WTC11 (cell line): ENCODE measurements at regions not wholly inside any gene's neighbourhood (a gene's known extent, or its start where the extent isn't known, plus 50 kb on each side); places are given as distances from the start of the nearest gene placed in this dataset.

ENCODE experiments used
- ATAC-seq: fragments of 200-7000 bp; cut with Tn5 transposase; 2 replicates; pipeline ENCODE4 v1.10.0; 2021; ENCODE audit warnings: mild to moderate bottlenecking, moderate library complexity
- CTCF ChIA-PET: fragments of 300-600 bp; sonication (Branson Sonifier 250); formaldehyde crosslinking; loops from one replicate; lab custom pipeline; 2021; ENCODE audit warnings: antibody characterized with exemption; lab: Charles Lee
- POLR2A ChIA-PET: fragments of 350-600 bp; sonication (Branson Sonifier 250); formaldehyde crosslinking; loops from one replicate; lab custom pipeline; 2021; ENCODE audit warnings: antibody characterized with exemption; lab: Charles Lee
- DNase-seq: peaks from one replicate; pipeline ENCODE4 v3.0.0; 2021; ENCODE audit warnings: low spot score
- H3K27ac Mint-ChIP-seq: 2 replicates; pipeline ENCODE4 v1.8.0; 2021; ENCODE audit warnings: mixed read lengths
- H3K27me3 Mint-ChIP-seq: 2 replicates; pipeline ENCODE4 v1.8.0; 2021; ENCODE audit warnings: low read depth, mild to moderate bottlenecking, moderate library complexity, mixed read lengths
- H3K36me3 Mint-ChIP-seq: 2 replicates; pipeline ENCODE4 v1.8.0; 2021; ENCODE audit warnings: mixed read lengths
- H3K4me1 Mint-ChIP-seq: 2 replicates; pipeline ENCODE4 v1.8.0; 2022; ENCODE audit warnings: mixed read lengths
- H3K4me3 Mint-ChIP-seq: 2 replicates; pipeline ENCODE4 v1.8.0; 2021; ENCODE audit warnings: mild to moderate bottlenecking, moderate library complexity, mixed read lengths
- H3K9me3 Mint-ChIP-seq: 2 replicates; pipeline ENCODE4 v1.8.0; 2021; ENCODE audit warnings: mixed read lengths
- ELF4 ChIP-seq: sonication (generic); formaldehyde crosslinking; IDR thresholded peaks from 2 replicates; pipeline ENCODE4 v1.8.1; 2022; ENCODE audit warnings: low read depth, mild to moderate bottlenecking, moderate library complexity, missing genetic modification reagents
- IRF2 ChIP-seq: sonication (generic); formaldehyde crosslinking; IDR thresholded peaks from 2 replicates; pipeline ENCODE4 v1.8.0; 2022; ENCODE audit warnings: low read depth, missing genetic modification reagents, borderline replicate concordance
- JUN ChIP-seq: sonication (generic); formaldehyde crosslinking; IDR thresholded peaks from 2 replicates; pipeline ENCODE4 v1.8.0; 2023; ENCODE audit warnings: mild to moderate bottlenecking, missing genetic modification reagents
- NR1H2 ChIP-seq: sonication (generic); formaldehyde crosslinking; IDR thresholded peaks from 2 replicates; pipeline ENCODE4 v1.9.0; 2021; ENCODE audit warnings: mild to moderate bottlenecking, moderate library complexity, missing genetic modification reagents
- ZNF219 ChIP-seq: sonication (generic); formaldehyde crosslinking; IDR thresholded peaks from 2 replicates; pipeline ENCODE4 v1.8.0; 2023; ENCODE audit warnings: missing genetic modification reagents, mild to moderate bottlenecking, borderline replicate concordance
- ZNF416 ChIP-seq: fragments of 250-450 bp; sonication (Bioruptor Pico); IDR thresholded peaks from 2 replicates; pipeline ENCODE4 v1.9.0; 2021; ENCODE audit warnings: mild to moderate bottlenecking, inconsistent platforms
- TF ChIP-seq, protein P1 (sequence below): sonication (generic); formaldehyde crosslinking; IDR thresholded peaks from 2 replicates; pipeline ENCODE4 v1.8.1; 2023; ENCODE audit warnings: mild to moderate bottlenecking, missing genetic modification reagents
- TF ChIP-seq, protein P2 (sequence below): fragments of 250-450 bp; sonication (Bioruptor Pico); IDR thresholded peaks from 2 replicates; pipeline ENCODE4 v1.9.0; 2021; ENCODE audit warnings: mild to moderate bottlenecking
- TF ChIP-seq, protein P3 (sequence below): fragments of 250-450 bp; sonication (Bioruptor Pico); IDR thresholded peaks from 2 replicates; pipeline ENCODE4 v1.9.0; 2021; ENCODE audit warnings: mild to moderate bottlenecking, borderline replicate concordance
- TF ChIP-seq, protein P4 (sequence below): sonication (generic); formaldehyde crosslinking; conservative IDR thresholded peaks from 2 replicates; pipeline ENCODE4 v1.8.1; 2022; ENCODE audit warnings: mild to moderate bottlenecking, missing genetic modification reagents

DNA sequence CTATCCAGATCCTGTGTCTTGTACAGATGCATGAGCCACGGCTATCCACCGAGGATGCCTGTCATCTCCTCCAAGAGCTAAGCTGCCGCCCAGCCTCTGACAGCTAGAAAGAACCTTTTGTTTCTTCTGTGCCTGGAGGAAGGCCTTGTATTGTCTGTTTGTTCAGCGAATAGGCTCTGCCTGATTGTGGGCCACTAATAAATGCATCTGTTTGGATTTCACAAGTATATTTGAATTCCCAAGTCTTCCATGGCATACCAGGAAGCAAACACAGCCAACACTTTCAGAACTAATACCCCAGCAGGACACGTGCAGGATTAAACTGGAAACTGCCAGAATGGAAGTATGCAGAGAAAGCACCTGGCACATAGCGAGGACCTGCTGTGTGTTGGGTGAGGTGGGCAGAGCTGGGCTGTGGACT, 92.7 kb upstream of the NEURL1B start:
- Mint-ChIP-seq H3K36me3 (no peaks in the 10 kb centered on the region), H3K27ac (no peak overlapping the region), H3K4me1 (peaks cover 9% of the 10 kb centered on the region), H3K9me3 (no peaks in the 10 kb centered on the region), H3K4me3 (no peak overlapping the region)
- no peak for DNase-seq
- no peak for TF ChIP-seq IRF2
- TF ChIP-seq, protein P1, sequence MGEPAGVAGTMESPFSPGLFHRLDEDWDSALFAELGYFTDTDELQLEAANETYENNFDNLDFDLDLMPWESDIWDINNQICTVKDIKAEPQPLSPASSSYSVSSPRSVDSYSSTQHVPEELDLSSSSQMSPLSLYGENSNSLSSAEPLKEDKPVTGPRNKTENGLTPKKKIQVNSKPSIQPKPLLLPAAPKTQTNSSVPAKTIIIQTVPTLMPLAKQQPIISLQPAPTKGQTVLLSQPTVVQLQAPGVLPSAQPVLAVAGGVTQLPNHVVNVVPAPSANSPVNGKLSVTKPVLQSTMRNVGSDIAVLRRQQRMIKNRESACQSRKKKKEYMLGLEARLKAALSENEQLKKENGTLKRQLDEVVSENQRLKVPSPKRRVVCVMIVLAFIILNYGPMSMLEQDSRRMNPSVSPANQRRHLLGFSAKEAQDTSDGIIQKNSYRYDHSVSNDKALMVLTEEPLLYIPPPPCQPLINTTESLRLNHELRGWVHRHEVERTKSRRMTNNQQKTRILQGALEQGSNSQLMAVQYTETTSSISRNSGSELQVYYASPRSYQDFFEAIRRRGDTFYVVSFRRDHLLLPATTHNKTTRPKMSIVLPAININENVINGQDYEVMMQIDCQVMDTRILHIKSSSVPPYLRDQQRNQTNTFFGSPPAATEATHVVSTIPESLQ (CRISPR knock-in tag), result no peak
- TF ChIP-seq, all 79 proteins: peak for 0
- ChIA-PET POLR2A (no interaction called here), CTCF (interaction anchor here (0.6 to 1.2 kb wide), 3 partner anchors 9 to 86 kb away, joined by 3 read pairs; no protein-coding TSS in a partner anchor)
- H3K27me3 Mint-ChIP-seq, result peaks cover 13% of the 10 kb centered on the region
- ATAC-seq, result no peak

DNA sequence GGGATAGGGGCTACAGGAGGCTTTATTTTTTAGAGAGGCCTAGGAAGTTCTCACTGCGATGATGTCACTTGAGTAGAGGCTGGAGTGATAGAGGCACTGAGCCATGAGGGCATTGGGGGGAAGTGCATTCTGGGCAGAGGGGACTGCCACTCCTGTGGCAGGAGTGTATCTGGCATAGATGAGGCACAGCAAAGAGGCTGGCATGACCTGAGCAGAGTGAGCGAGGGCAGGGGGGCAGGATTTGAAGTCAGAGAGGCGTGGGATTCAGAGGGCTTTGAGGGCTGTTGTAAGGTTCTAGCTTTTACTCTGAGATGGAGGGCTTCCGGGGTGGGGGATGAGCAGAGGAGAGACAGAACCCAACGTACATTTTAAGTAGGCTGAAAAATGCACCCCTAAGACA, 91.9 kb upstream of the SH3PXD2B start:
- no peak overlapping the region for H3K4me3 Mint-ChIP-seq
- POLR2A ChIA-PET, result no interaction called here
- H3K36me3 Mint-ChIP-seq, result no peaks in the 10 kb centered on the region
- peaks cover 13% of the 10 kb centered on the region for H3K27me3 Mint-ChIP-seq
- DNase-seq (no peak), ATAC-seq (no peak)
- CTCF ChIA-PET, result no interaction called here
- H3K4me1 Mint-ChIP-seq, result peaks cover 16% of the 10 kb centered on the region
- H3K9me3 Mint-ChIP-seq, result no peaks in the 10 kb centered on the region
- H3K27ac Mint-ChIP-seq, result no peak overlapping the region
- TF ChIP-seq, protein P2, sequence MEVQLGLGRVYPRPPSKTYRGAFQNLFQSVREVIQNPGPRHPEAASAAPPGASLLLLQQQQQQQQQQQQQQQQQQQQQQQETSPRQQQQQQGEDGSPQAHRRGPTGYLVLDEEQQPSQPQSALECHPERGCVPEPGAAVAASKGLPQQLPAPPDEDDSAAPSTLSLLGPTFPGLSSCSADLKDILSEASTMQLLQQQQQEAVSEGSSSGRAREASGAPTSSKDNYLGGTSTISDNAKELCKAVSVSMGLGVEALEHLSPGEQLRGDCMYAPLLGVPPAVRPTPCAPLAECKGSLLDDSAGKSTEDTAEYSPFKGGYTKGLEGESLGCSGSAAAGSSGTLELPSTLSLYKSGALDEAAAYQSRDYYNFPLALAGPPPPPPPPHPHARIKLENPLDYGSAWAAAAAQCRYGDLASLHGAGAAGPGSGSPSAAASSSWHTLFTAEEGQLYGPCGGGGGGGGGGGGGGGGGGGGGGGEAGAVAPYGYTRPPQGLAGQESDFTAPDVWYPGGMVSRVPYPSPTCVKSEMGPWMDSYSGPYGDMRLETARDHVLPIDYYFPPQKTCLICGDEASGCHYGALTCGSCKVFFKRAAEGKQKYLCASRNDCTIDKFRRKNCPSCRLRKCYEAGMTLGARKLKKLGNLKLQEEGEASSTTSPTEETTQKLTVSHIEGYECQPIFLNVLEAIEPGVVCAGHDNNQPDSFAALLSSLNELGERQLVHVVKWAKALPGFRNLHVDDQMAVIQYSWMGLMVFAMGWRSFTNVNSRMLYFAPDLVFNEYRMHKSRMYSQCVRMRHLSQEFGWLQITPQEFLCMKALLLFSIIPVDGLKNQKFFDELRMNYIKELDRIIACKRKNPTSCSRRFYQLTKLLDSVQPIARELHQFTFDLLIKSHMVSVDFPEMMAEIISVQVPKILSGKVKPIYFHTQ (CRISPR knock-in tag), result no peak
- TF ChIP-seq NR1H2 (CRISPR knock-in tag) (no peak), IRF2 (no peak), ZNF416 (CRISPR knock-in tag) (no peak), ELF4 (no peak), JUN (CRISPR knock-in tag) (no peak), ZNF219 (CRISPR knock-in tag) (no peak)
- TF ChIP-seq, protein P1 (CRISPR knock-in tag), result no peak
- TF ChIP-seq, protein P3, sequence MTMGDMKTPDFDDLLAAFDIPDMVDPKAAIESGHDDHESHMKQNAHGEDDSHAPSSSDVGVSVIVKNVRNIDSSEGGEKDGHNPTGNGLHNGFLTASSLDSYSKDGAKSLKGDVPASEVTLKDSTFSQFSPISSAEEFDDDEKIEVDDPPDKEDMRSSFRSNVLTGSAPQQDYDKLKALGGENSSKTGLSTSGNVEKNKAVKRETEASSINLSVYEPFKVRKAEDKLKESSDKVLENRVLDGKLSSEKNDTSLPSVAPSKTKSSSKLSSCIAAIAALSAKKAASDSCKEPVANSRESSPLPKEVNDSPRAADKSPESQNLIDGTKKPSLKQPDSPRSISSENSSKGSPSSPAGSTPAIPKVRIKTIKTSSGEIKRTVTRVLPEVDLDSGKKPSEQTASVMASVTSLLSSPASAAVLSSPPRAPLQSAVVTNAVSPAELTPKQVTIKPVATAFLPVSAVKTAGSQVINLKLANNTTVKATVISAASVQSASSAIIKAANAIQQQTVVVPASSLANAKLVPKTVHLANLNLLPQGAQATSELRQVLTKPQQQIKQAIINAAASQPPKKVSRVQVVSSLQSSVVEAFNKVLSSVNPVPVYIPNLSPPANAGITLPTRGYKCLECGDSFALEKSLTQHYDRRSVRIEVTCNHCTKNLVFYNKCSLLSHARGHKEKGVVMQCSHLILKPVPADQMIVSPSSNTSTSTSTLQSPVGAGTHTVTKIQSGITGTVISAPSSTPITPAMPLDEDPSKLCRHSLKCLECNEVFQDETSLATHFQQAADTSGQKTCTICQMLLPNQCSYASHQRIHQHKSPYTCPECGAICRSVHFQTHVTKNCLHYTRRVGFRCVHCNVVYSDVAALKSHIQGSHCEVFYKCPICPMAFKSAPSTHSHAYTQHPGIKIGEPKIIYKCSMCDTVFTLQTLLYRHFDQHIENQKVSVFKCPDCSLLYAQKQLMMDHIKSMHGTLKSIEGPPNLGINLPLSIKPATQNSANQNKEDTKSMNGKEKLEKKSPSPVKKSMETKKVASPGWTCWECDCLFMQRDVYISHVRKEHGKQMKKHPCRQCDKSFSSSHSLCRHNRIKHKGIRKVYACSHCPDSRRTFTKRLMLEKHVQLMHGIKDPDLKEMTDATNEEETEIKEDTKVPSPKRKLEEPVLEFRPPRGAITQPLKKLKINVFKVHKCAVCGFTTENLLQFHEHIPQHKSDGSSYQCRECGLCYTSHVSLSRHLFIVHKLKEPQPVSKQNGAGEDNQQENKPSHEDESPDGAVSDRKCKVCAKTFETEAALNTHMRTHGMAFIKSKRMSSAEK (CRISPR knock-in tag), result no peak
- TF ChIP-seq, protein P4, sequence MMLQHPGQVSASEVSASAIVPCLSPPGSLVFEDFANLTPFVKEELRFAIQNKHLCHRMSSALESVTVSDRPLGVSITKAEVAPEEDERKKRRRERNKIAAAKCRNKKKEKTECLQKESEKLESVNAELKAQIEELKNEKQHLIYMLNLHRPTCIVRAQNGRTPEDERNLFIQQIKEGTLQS (CRISPR knock-in tag), result no peak
